ENCODE measurements at regions not wholly inside any gene's neighbourhood (a gene's known extent, or its start where the extent isn't known, plus 50 kb on each side); places are given as distances from the start of the nearest gene placed in this dataset.

GRCh38 chr5:63240063-63240755, 661.6 kb downstream of the LRRC70 start:
- H3K27me3 Mint-ChIP-seq: no peaks in the 10 kb centered on the region
- no peak for DNase-seq (ENCODE audit: extremely low spot score, unreplicated experiment)
- no peak overlapping the region for H3K27ac Mint-ChIP-seq
- no peak for TF ChIP-seq CTCF (conservative IDR thresholded peaks at IDR 0.05)
- H3K4me1 Mint-ChIP-seq (ENCODE audit: unreplicated experiment): no peaks in the 10 kb centered on the region
- no peaks in the 10 kb centered on the region for H3K9me3 Mint-ChIP-seq
- no peaks in the 10 kb centered on the region for H3K36me3 Mint-ChIP-seq
- H3K4me3 Mint-ChIP-seq: no peak overlapping the region

DNA sequence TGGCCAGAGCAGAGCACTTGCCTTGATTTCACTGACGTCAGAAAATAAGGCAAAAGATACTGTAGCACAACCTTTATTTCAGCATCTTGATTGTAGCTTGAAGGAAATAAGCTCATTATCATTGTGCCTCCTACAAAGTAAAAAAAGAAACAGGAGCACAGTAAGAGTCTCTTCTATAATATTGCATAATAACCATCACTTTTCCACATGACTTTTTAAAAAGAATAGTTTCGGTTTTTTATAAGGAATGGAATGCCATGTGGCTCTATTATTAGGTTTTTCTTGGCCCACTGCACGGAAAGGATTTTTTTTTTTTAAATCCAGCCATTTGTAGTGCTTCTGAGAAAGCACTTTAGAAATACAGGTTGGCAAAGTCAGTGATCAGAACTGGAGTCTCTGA, 655.3 kb downstream of the LRRC70 start:
- Mint-ChIP-seq H3K4me1 (ENCODE audit: unreplicated experiment) (no peaks in the 10 kb centered on the region), H3K27ac (no peak overlapping the region), H3K4me3 (no peak overlapping the region), H3K27me3 (no peaks in the 10 kb centered on the region), H3K9me3 (no peaks in the 10 kb centered on the region), H3K36me3 (no peaks in the 10 kb centered on the region)
- DNase-seq (ENCODE audit: extremely low spot score, unreplicated experiment): no peak
- no peak for TF ChIP-seq CTCF (conservative IDR thresholded peaks at IDR 0.05)

GRCh38 chr5:63233361-63233760, 654.7 kb downstream of the LRRC70 start:
- H3K4me3 Mint-ChIP-seq: no peak overlapping the region
- H3K36me3 Mint-ChIP-seq: no peaks in the 10 kb centered on the region
- no peaks in the 10 kb centered on the region for H3K9me3 Mint-ChIP-seq
- H3K27ac Mint-ChIP-seq: no peak overlapping the region
- H3K4me1 Mint-ChIP-seq (ENCODE audit: unreplicated experiment): no peaks in the 10 kb centered on the region
- no peak for DNase-seq (ENCODE audit: extremely low spot score, unreplicated experiment)
- H3K27me3 Mint-ChIP-seq: no peaks in the 10 kb centered on the region
- no peak for TF ChIP-seq CTCF (conservative IDR thresholded peaks at IDR 0.05)

DNA sequence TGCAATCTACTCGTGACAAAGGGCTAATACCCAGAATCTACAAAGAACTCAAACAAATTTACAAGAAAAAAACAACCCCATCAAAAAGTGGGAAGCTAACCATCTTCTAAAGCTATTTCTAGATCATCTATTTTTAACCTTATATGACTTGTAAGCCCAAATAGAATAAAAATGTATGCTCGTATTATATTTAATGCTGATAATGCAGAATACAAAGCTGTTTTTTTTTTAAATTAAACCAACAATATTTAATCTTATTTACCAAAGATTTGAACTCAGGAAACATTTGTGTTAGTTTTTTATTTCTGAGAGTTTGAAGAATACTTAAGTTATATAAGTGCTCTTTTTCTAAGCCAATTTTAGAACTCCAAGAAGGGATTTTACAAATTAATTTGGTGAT, 652.1 kb downstream of the LRRC70 start:
- Mint-ChIP-seq H3K4me3 (no peak overlapping the region), H3K27me3 (no peaks in the 10 kb centered on the region), H3K36me3 (no peaks in the 10 kb centered on the region), H3K4me1 (ENCODE audit: unreplicated experiment) (no peaks in the 10 kb centered on the region), H3K9me3 (no peaks in the 10 kb centered on the region), H3K27ac (no peak overlapping the region)
- TF ChIP-seq CTCF (conservative IDR thresholded peaks at IDR 0.05): no peak
- DNase-seq (ENCODE audit: extremely low spot score, unreplicated experiment): no peak

DNA sequence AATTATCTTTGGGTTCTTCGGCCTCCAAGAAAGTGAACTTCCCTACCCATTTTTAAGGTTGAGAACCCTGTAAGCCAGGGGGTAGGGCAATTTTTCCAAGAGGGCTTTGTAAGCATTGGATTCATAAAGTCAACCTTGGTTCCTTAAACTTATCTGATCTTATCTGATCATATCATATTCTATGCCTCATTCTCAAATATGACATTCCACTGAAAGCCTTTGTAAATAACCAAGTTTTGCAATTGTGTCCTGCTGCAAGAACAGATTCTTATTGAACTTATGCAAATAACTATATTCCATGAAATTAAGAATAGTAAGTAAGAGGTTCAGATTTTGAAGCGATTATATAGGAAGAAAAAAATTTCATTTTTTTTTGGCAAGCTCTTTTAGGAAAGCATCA, 649.5 kb downstream of the LRRC70 start:
- no peaks in the 10 kb centered on the region for H3K27me3 Mint-ChIP-seq
- H3K27ac Mint-ChIP-seq: no peak overlapping the region
- H3K9me3 Mint-ChIP-seq: no peaks in the 10 kb centered on the region
- TF ChIP-seq CTCF (conservative IDR thresholded peaks at IDR 0.05): no peak
- no peaks in the 10 kb centered on the region for H3K4me1 Mint-ChIP-seq (ENCODE audit: unreplicated experiment)
- H3K36me3 Mint-ChIP-seq: no peaks in the 10 kb centered on the region
- no peak for DNase-seq (ENCODE audit: extremely low spot score, unreplicated experiment)
- H3K4me3 Mint-ChIP-seq: no peak overlapping the region

GRCh38 chr5:63220244-63220643, 641.6 kb downstream of the LRRC70 start:
- Mint-ChIP-seq H3K9me3 (no peaks in the 10 kb centered on the region), H3K4me3 (no peak overlapping the region), H3K27ac (no peak overlapping the region)

More at GRCh38 chr5:63220244-63220643, 641.6 kb downstream of the LRRC70 start:
- Mint-ChIP-seq H3K4me1 (ENCODE audit: unreplicated experiment) (no peaks in the 10 kb centered on the region), H3K27me3 (no peaks in the 10 kb centered on the region), H3K36me3 (no peaks in the 10 kb centered on the region)
- TF ChIP-seq CTCF (conservative IDR thresholded peaks at IDR 0.05): no peak
- no peak for DNase-seq (ENCODE audit: extremely low spot score, unreplicated experiment)

Data from type B pancreatic cell (in vitro differentiated cells).